Endodermal cell (in vitro differentiated cells): ENCODE measurements at regions not wholly inside any gene's neighbourhood (a gene's known extent, or its start where the extent isn't known, plus 50 kb on each side); places are given as distances from the start of the nearest gene placed in this dataset.

Experiments used
- DNase-seq: peaks from one replicate; pipeline ENCODE4 v3.0.0-alpha.2; 2017
- H3K27ac ChIP-seq: 2 replicates; pipeline ENCODE4 v1.5.1; 2013; ENCODE audit warnings: mild to moderate bottlenecking, low read depth, low read length, moderate library complexity
- H3K27me3 ChIP-seq: 2 replicates; pipeline ENCODE4 v1.6.1; 2013; ENCODE audit warnings: mild to moderate bottlenecking, low read length, moderate library complexity; ENCODE audit not compliant: insufficient read depth, control insufficient read depth, poor library complexity, severe bottlenecking
- H3K36me3 ChIP-seq: 2 replicates; pipeline ENCODE4 v1.7.0; 2013; ENCODE audit warnings: mild to moderate bottlenecking, low read length, moderate library complexity; ENCODE audit not compliant: control insufficient read depth, insufficient read depth
- H3K4me1 ChIP-seq: one replicate; pipeline ENCODE4 v1.7.0; 2013; ENCODE audit warnings: low read length; ENCODE audit not compliant: control insufficient read depth, insufficient read depth
- H3K4me3 ChIP-seq: 2 replicates; pipeline ENCODE4 v1.5.1; 2013; ENCODE audit warnings: mild to moderate bottlenecking, low read length, moderate library complexity
- H3K9ac ChIP-seq: 2 replicates; pipeline ENCODE4 v1.6.1; 2013; ENCODE audit warnings: mild to moderate bottlenecking, low read length, moderate library complexity; ENCODE audit not compliant: poor library complexity, severe bottlenecking; ENCODE audit errors: extremely low read depth
- H3K9me3 ChIP-seq: 2 replicates; pipeline ENCODE4 v1.6.1; 2013; ENCODE audit warnings: mild to moderate bottlenecking, low read length, moderate library complexity; ENCODE audit not compliant: control insufficient read depth
- H3K27ac Mint-ChIP-seq: 2 replicates; pipeline ENCODE4 v1.8.0; 2020; ENCODE audit warnings: mixed read lengths
- H3K27me3 Mint-ChIP-seq: 2 replicates; pipeline ENCODE4 v1.8.0; 2021; ENCODE audit warnings: mild to moderate bottlenecking, mixed read lengths; ENCODE audit not compliant: insufficient read depth
- H3K36me3 Mint-ChIP-seq: 2 replicates; pipeline ENCODE4 v1.8.0; 2020; ENCODE audit warnings: low read depth, mixed read lengths
- H3K4me1 Mint-ChIP-seq: 2 replicates; pipeline ENCODE4 v1.8.0; 2020; ENCODE audit warnings: mixed read lengths
- H3K4me3 Mint-ChIP-seq: 2 replicates; pipeline ENCODE4 v1.8.0; 2020; ENCODE audit warnings: mild to moderate bottlenecking, moderate library complexity, mixed read lengths
- H3K9me3 Mint-ChIP-seq: 2 replicates; pipeline ENCODE4 v1.8.0; 2020; ENCODE audit warnings: mild to moderate bottlenecking, mixed read lengths
- CTCF ChIP-seq: fragments of 200-600 bp; sonication (generic); conservative IDR thresholded peaks from 2 replicates; pipeline ENCODE4 v1.5.0; 2021; ENCODE audit warnings: antibody characterized with exemption, mild to moderate bottlenecking
- WGBS, 2 experiments: methylation state at CpG; one replicate each; pipeline versions ENCODE4 v1.1.5 to v1.1.7; 2013; ENCODE audit warnings: missing lambda C conversion rate in 2 of 2, mixed read lengths in 1 of 2; ENCODE audit not compliant: insufficient coverage in 1 of 2, insufficient read length in 1 of 2; 5-methylcytosine and 5-hydroxymethylcytosine counted together

DNA sequence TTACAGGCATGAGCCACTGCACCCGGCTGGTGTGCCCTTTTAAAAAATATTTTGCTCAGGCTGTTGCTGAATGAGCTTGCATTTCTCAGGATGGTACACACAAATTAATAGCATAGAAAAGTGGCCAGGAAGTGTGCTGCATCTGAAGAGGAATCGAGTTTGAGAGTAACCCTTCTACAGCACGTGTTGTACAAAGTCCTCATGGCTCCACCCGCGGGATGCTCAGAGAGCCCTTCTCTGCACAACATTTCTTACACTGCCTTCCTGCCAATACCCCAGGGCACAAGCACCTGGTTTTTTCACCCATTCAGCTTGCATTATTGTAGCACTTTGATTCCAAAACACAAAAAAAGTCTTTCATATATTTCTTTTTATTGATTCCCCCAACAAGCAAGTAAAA lies 90.1 kb upstream of the NEDD4L start:
- Mint-ChIP-seq H3K4me1 (no peaks in the 10 kb centered on the region), H3K27me3 (peaks cover 20% of the 10 kb centered on the region), H3K27ac (no peak overlapping the region), H3K4me3 (no peak overlapping the region), H3K36me3 (no peaks in the 10 kb centered on the region), H3K9me3 (no peaks in the 10 kb centered on the region)
- H3K36me3 ChIP-seq, result no peaks in the 10 kb centered on the region
- H3K4me3 ChIP-seq, result no peak overlapping the region
- H3K27me3 ChIP-seq, result peaks cover 9% of the 10 kb centered on the region
- TF ChIP-seq CTCF, result no peak
- H3K9me3 ChIP-seq, result no peaks in the 10 kb centered on the region
- no peak overlapping the region for H3K27ac ChIP-seq
- 84% methylated on average over 5 of the region's 5 CpGs; no CpG with 5 or more reads in 1 of the 2 experiments for WGBS, 2 experiments
- no peak for DNase-seq
- H3K4me1 ChIP-seq, result no peaks in the 10 kb centered on the region
- no peak overlapping the region for H3K9ac ChIP-seq

GRCh38 chr18:57951999-57952774 lies 91.8 kb upstream of the NEDD4L start:
- Histone ChIP-seq H3K4me1 (no peaks in the 10 kb centered on the region), H3K27ac (no peak overlapping the region), H3K4me3 (no peak overlapping the region), H3K27me3 (peaks cover 9% of the 10 kb centered on the region), H3K9ac (no peak overlapping the region), H3K9me3 (no peaks in the 10 kb centered on the region), H3K36me3 (no peaks in the 10 kb centered on the region)
- TF ChIP-seq CTCF, result no peak
- 91 to 94% methylated on average over 8 to 10 of the region's 10 CpGs for WGBS, 2 experiments
- Mint-ChIP-seq H3K9me3 (no peaks in the 10 kb centered on the region), H3K4me3 (no peak overlapping the region), H3K4me1 (no peaks in the 10 kb centered on the region), H3K27ac (no peak overlapping the region), H3K36me3 (no peaks in the 10 kb centered on the region), H3K27me3 (peaks cover 20% of the 10 kb centered on the region)
- no peak for DNase-seq

- 90 to 96% methylated on average over 6 to 8 of the region's 8 CpGs for WGBS, 2 experiments
- no peak overlapping the region for H3K4me3 Mint-ChIP-seq
- H3K27ac Mint-ChIP-seq, result no peak overlapping the region
- H3K27me3 Mint-ChIP-seq, result peaks cover 27% of the 10 kb centered on the region
- TF ChIP-seq CTCF, result no peak
- Histone ChIP-seq H3K27me3 (peaks cover 10% of the 10 kb centered on the region), H3K36me3 (no peaks in the 10 kb centered on the region), H3K4me3 (no peak overlapping the region), H3K27ac (no peak overlapping the region), H3K9ac (no peak overlapping the region), H3K9me3 (no peaks in the 10 kb centered on the region), H3K4me1 (no peaks in the 10 kb centered on the region)
- H3K36me3 Mint-ChIP-seq, result no peaks in the 10 kb centered on the region
- H3K4me1 Mint-ChIP-seq, result no peaks in the 10 kb centered on the region
- no peak for DNase-seq
- no peaks in the 10 kb centered on the region for H3K9me3 Mint-ChIP-seq
These were observed 92.8 kb upstream of the NEDD4L start for GRCh38 chr18:57951117-57951796.
